Neural cell (in vitro differentiated cells): ENCODE measurements at regions not wholly inside any gene's neighbourhood (a gene's known extent, or its start where the extent isn't known, plus 50 kb on each side); places are given as distances from the start of the nearest gene placed in this dataset.

Source experiments
- CTCF ChIP-seq: fragments of 450-650 bp; IDR thresholded peaks from 2 replicates; pipeline ENCODE4 v1.5.1; 2014; ENCODE audit warnings: antibody characterized with exemption, mild to moderate bottlenecking, moderate library complexity; ENCODE audit not compliant: poor library complexity, severe bottlenecking
- EZH2 ChIP-seq: fragments of 200-600, 300-800 bp; shearing (Covaris generic), sonication (generic); IDR thresholded peaks from 2 replicates; pipeline ENCODE4 v1.6.1; 2014; ENCODE audit warnings: antibody characterized with exemption, low read length, borderline replicate concordance, mild to moderate bottlenecking; ENCODE audit not compliant: insufficient read depth, poor library complexity, severe bottlenecking
- MXI1 ChIP-seq: fragments of 450-650 bp; conservative IDR thresholded peaks from 2 replicates; pipeline ENCODE4 v1.6.1; 2014; ENCODE audit warnings: antibody characterized with exemption, mild to moderate bottlenecking; ENCODE audit not compliant: poor library complexity, severe bottlenecking
- RAD21 ChIP-seq: fragments of 450-650 bp; conservative IDR thresholded peaks from 2 replicates; pipeline ENCODE4 v1.6.1; 2014; ENCODE audit warnings: antibody characterized with exemption, mild to moderate bottlenecking, moderate library complexity
- SMC3 ChIP-seq: fragments of 450-650 bp; conservative IDR thresholded peaks from 2 replicates; pipeline ENCODE4 v1.6.1; 2014; ENCODE audit warnings: antibody characterized with exemption, mild to moderate bottlenecking, moderate library complexity; ENCODE audit not compliant: poor library complexity
- TF ChIP-seq, protein P1 (sequence below): IDR thresholded peaks from 2 replicates; pipeline ENCODE4 v1.6.1; 2012; ENCODE audit warnings: borderline replicate concordance

DNA sequence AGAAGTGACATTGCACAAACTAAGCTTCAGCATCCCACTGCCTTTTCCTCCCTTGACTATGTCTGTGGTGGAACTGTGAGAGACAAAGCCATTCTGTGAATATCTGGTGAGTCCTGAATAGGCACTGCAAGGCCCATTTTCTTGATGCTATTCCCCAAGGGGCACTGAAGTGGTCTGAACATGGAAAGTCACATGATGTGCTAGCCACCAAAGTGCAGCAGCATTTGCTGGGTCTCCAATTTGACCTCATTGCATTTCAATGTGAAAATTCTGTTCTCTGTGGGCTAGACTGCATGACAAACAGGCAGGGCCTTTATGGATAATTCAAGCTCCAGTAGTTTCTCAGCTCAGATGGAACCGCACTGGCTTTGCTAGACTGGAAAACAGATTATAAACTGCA is 627.4 kb upstream of the BOD1L1 start:
- TF ChIP-seq CTCF (no peak), RAD21 (no peak), EZH2 (no peak), SMC3 (no peak), MXI1 (no peak)
- TF ChIP-seq, protein P1, sequence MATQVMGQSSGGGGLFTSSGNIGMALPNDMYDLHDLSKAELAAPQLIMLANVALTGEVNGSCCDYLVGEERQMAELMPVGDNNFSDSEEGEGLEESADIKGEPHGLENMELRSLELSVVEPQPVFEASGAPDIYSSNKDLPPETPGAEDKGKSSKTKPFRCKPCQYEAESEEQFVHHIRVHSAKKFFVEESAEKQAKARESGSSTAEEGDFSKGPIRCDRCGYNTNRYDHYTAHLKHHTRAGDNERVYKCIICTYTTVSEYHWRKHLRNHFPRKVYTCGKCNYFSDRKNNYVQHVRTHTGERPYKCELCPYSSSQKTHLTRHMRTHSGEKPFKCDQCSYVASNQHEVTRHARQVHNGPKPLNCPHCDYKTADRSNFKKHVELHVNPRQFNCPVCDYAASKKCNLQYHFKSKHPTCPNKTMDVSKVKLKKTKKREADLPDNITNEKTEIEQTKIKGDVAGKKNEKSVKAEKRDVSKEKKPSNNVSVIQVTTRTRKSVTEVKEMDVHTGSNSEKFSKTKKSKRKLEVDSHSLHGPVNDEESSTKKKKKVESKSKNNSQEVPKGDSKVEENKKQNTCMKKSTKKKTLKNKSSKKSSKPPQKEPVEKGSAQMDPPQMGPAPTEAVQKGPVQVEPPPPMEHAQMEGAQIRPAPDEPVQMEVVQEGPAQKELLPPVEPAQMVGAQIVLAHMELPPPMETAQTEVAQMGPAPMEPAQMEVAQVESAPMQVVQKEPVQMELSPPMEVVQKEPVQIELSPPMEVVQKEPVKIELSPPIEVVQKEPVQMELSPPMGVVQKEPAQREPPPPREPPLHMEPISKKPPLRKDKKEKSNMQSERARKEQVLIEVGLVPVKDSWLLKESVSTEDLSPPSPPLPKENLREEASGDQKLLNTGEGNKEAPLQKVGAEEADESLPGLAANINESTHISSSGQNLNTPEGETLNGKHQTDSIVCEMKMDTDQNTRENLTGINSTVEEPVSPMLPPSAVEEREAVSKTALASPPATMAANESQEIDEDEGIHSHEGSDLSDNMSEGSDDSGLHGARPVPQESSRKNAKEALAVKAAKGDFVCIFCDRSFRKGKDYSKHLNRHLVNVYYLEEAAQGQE, result no peak
